ENCODE measurements at regions not wholly inside any gene's neighbourhood (a gene's known extent, or its start where the extent isn't known, plus 50 kb on each side); places are given as distances from the start of the nearest gene placed in this dataset.

DNA sequence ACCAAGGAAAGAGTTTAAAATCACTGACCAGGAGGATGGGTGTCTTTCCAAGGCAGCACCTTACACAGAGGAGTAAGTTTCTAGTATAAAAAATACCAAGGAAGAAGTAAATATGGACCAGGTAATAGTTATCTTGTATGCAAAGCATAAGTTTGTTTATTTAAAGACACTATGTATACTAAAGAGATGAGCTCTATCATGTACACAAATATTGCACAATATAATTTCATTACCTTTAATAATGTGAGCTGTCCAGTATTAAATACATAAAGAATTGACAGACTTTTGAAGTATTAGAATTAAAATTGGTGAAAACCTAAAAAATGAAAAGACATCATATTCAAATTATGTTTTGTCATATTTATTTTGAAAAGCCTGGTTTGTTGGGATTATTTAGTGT lies 322.0 kb upstream of the MIR17HG start:
- no peak overlapping the region for H3K27ac ChIP-seq (ENCODE audit: low read depth, low read length, severe bottlenecking)
- H3K36me3 ChIP-seq (ENCODE audit: control insufficient read depth, insufficient read depth, low read length) = no peaks in the 10 kb centered on the region
- no peak overlapping the region for H3K4me3 ChIP-seq (ENCODE audit: extremely low read depth, insufficient read depth, low read length, poor library complexity, severe bottlenecking)
- H3K4me1 ChIP-seq (ENCODE audit: control insufficient read depth, insufficient read depth, low read length, poor library complexity, severe bottlenecking) = no peaks in the 10 kb centered on the region
- H3K9me3 ChIP-seq (ENCODE audit: control insufficient read depth, low read length) = no peaks in the 10 kb centered on the region

DNA sequence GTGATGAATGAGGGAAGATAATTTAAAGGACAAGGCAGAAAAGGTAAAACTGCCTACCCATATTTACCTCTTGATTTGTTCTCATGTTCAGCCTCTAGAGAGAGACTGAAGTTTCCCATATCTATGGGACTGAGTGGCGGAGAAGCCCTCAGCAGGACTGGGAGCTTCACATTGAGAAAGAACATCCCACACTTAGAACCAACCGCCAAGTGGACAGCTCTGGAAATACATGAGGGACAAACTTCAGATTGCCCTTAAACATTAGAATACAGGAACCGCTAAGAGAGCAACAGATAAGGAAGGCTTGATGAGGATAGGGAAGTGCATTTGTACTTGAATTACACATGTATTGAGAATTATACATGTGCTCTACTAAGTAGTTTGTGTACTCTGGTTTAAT lies 316.0 kb upstream of the MIR17HG start:
- H3K27ac ChIP-seq (ENCODE audit: low read depth, low read length, severe bottlenecking) = no peak overlapping the region
- WGBS, 2 experiments (ENCODE audit: insufficient coverage in 2 of 2) = 100% methylated on average over 1 of the region's 3 CpGs; no CpG with 5 or more reads in 1 of the 2 experiments
- no peaks in the 10 kb centered on the region for H3K4me1 ChIP-seq (ENCODE audit: control insufficient read depth, insufficient read depth, low read length, poor library complexity, severe bottlenecking)
- no peak overlapping the region for H3K4me3 ChIP-seq (ENCODE audit: extremely low read depth, insufficient read depth, low read length, poor library complexity, severe bottlenecking)
- H3K9me3 ChIP-seq (ENCODE audit: control insufficient read depth, low read length) = no peaks in the 10 kb centered on the region
- no peaks in the 10 kb centered on the region for H3K36me3 ChIP-seq (ENCODE audit: control insufficient read depth, insufficient read depth, low read length)

- 91 to 100% methylated on average over 1 of the region's 1 CpG for WGBS, 2 experiments (ENCODE audit: insufficient coverage in 2 of 2)
- Histone ChIP-seq H3K27ac (ENCODE audit: low read depth, low read length, severe bottlenecking) (no peak overlapping the region), H3K36me3 (ENCODE audit: control insufficient read depth, insufficient read depth, low read length) (no peaks in the 10 kb centered on the region), H3K4me3 (ENCODE audit: extremely low read depth, insufficient read depth, low read length, poor library complexity, severe bottlenecking) (no peak overlapping the region), H3K9me3 (ENCODE audit: control insufficient read depth, low read length) (no peaks in the 10 kb centered on the region), H3K4me1 (ENCODE audit: control insufficient read depth, insufficient read depth, low read length, poor library complexity, severe bottlenecking) (no peaks in the 10 kb centered on the region)
These were observed 315.4 kb upstream of the MIR17HG start for GRCh38 chr13:91032104-91032503.

- WGBS, 2 experiments (ENCODE audit: insufficient coverage in 2 of 2) = 80 to 89% methylated on average over 2 to 3 of the region's 3 CpGs
These were observed 310.6 kb upstream of the MIR17HG start for GRCh38 chr13:91036886-91037285.

GRCh38 chr13:91042870-91043269 lies 304.6 kb upstream of the MIR17HG start:
- no peaks in the 10 kb centered on the region for H3K9me3 ChIP-seq (ENCODE audit: control insufficient read depth, low read length)
- no CpG with 5 or more reads among the region's 1 CpG for WGBS, 2 experiments (ENCODE audit: insufficient coverage in 2 of 2)
- H3K27ac ChIP-seq (ENCODE audit: low read depth, low read length, severe bottlenecking) = no peak overlapping the region
- H3K4me1 ChIP-seq (ENCODE audit: control insufficient read depth, insufficient read depth, low read length, poor library complexity, severe bottlenecking) = no peaks in the 10 kb centered on the region
- no peaks in the 10 kb centered on the region for H3K36me3 ChIP-seq (ENCODE audit: control insufficient read depth, insufficient read depth, low read length)
- H3K4me3 ChIP-seq (ENCODE audit: extremely low read depth, insufficient read depth, low read length, poor library complexity, severe bottlenecking) = no peak overlapping the region

More at GRCh38 chr13:91036886-91037285, 310.6 kb upstream of the MIR17HG start:
- H3K27ac ChIP-seq (ENCODE audit: low read depth, low read length, severe bottlenecking) = no peak overlapping the region
- H3K4me1 ChIP-seq (ENCODE audit: control insufficient read depth, insufficient read depth, low read length, poor library complexity, severe bottlenecking) = no peaks in the 10 kb centered on the region
- H3K4me3 ChIP-seq (ENCODE audit: extremely low read depth, insufficient read depth, low read length, poor library complexity, severe bottlenecking) = no peak overlapping the region
- no peaks in the 10 kb centered on the region for H3K36me3 ChIP-seq (ENCODE audit: control insufficient read depth, insufficient read depth, low read length)
- H3K9me3 ChIP-seq (ENCODE audit: control insufficient read depth, low read length) = no peaks in the 10 kb centered on the region

DNA sequence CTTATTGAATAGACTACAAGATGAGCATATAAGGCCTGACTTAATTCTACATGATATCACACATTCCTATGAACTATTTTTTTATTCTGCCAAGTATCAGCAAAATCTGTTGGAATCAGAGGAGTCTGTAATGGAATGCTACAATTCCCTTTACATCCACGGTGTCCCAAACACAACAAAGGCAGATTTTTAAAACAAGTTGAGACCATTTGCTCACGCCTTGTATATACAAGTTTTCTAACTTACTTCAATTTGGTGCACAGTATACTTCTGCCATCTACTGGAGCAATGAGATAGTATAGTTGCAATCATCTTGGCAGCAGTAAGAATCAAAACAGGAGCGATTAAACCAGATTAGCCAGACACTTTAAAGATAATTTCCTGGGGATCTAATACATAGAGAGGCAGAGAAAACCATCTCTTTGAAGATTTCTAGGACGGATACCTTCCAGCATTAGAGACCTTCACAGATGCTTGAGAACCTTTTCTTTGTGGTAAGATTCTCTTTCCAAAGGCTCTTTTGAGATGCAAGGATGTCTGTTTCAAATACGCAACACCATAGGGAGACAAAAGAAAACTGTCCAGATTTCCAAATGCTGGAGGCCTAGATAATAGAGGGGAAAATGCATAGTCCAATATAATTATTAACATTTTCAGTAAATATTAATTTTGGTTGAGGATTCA lies 302.0 kb upstream of the MIR17HG start:
- Histone ChIP-seq H3K27ac (ENCODE audit: low read depth, low read length, severe bottlenecking) (no peak overlapping the region), H3K36me3 (ENCODE audit: control insufficient read depth, insufficient read depth, low read length) (no peaks in the 10 kb centered on the region), H3K4me1 (ENCODE audit: control insufficient read depth, insufficient read depth, low read length, poor library complexity, severe bottlenecking) (no peaks in the 10 kb centered on the region), H3K4me3 (ENCODE audit: extremely low read depth, insufficient read depth, low read length, poor library complexity, severe bottlenecking) (no peak overlapping the region), H3K9me3 (ENCODE audit: control insufficient read depth, low read length) (no peaks in the 10 kb centered on the region)
- WGBS, 2 experiments (ENCODE audit: insufficient coverage in 2 of 2) = 80 to 82% methylated on average over 1 to 2 of the region's 5 CpGs

- Histone ChIP-seq H3K27ac (ENCODE audit: low read depth, low read length, severe bottlenecking) (no peak overlapping the region), H3K36me3 (ENCODE audit: control insufficient read depth, insufficient read depth, low read length) (no peaks in the 10 kb centered on the region), H3K4me1 (ENCODE audit: control insufficient read depth, insufficient read depth, low read length, poor library complexity, severe bottlenecking) (no peaks in the 10 kb centered on the region), H3K9me3 (ENCODE audit: control insufficient read depth, low read length) (no peaks in the 10 kb centered on the region), H3K4me3 (ENCODE audit: extremely low read depth, insufficient read depth, low read length, poor library complexity, severe bottlenecking) (no peak overlapping the region)
- 63 to 70% methylated on average over 2 of the region's 4 CpGs for WGBS, 2 experiments (ENCODE audit: insufficient coverage in 2 of 2)
These were observed 300.7 kb upstream of the MIR17HG start for GRCh38 chr13:91046715-91047327.

GRCh38 chr13:91050970-91051369 lies 296.5 kb upstream of the MIR17HG start:
- no peak overlapping the region for H3K27ac ChIP-seq (ENCODE audit: low read depth, low read length, severe bottlenecking)
- H3K4me3 ChIP-seq (ENCODE audit: extremely low read depth, insufficient read depth, low read length, poor library complexity, severe bottlenecking) = no peak overlapping the region
- 71% methylated on average over 1 of the region's 2 CpGs; no CpG with 5 or more reads in 1 of the 2 experiments for WGBS, 2 experiments (ENCODE audit: insufficient coverage in 2 of 2)
- H3K4me1 ChIP-seq (ENCODE audit: control insufficient read depth, insufficient read depth, low read length, poor library complexity, severe bottlenecking) = no peaks in the 10 kb centered on the region
- H3K9me3 ChIP-seq (ENCODE audit: control insufficient read depth, low read length) = no peaks in the 10 kb centered on the region
- no peaks in the 10 kb centered on the region for H3K36me3 ChIP-seq (ENCODE audit: control insufficient read depth, insufficient read depth, low read length)

- no peak overlapping the region for H3K4me3 ChIP-seq (ENCODE audit: extremely low read depth, insufficient read depth, low read length, poor library complexity, severe bottlenecking)
- no CpG with 5 or more reads among the region's 1 CpG for WGBS, 2 experiments (ENCODE audit: insufficient coverage in 2 of 2)
- no peaks in the 10 kb centered on the region for H3K36me3 ChIP-seq (ENCODE audit: control insufficient read depth, insufficient read depth, low read length)
- H3K4me1 ChIP-seq (ENCODE audit: control insufficient read depth, insufficient read depth, low read length, poor library complexity, severe bottlenecking) = no peaks in the 10 kb centered on the region
- no peak overlapping the region for H3K27ac ChIP-seq (ENCODE audit: low read depth, low read length, severe bottlenecking)
- no peaks in the 10 kb centered on the region for H3K9me3 ChIP-seq (ENCODE audit: control insufficient read depth, low read length)
These were observed 294.6 kb upstream of the MIR17HG start for GRCh38 chr13:91052876-91053275.

- WGBS, 2 experiments (ENCODE audit: insufficient coverage in 2 of 2) = no CpG with 5 or more reads among the region's 2 CpGs
- H3K36me3 ChIP-seq (ENCODE audit: control insufficient read depth, insufficient read depth, low read length) = no peaks in the 10 kb centered on the region
- H3K4me3 ChIP-seq (ENCODE audit: extremely low read depth, insufficient read depth, low read length, poor library complexity, severe bottlenecking) = no peak overlapping the region
- no peaks in the 10 kb centered on the region for H3K4me1 ChIP-seq (ENCODE audit: control insufficient read depth, insufficient read depth, low read length, poor library complexity, severe bottlenecking)
- H3K27ac ChIP-seq (ENCODE audit: low read depth, low read length, severe bottlenecking) = no peak overlapping the region
- no peaks in the 10 kb centered on the region for H3K9me3 ChIP-seq (ENCODE audit: control insufficient read depth, low read length)
These were observed 294.0 kb upstream of the MIR17HG start for GRCh38 chr13:91053318-91054065.

DNA sequence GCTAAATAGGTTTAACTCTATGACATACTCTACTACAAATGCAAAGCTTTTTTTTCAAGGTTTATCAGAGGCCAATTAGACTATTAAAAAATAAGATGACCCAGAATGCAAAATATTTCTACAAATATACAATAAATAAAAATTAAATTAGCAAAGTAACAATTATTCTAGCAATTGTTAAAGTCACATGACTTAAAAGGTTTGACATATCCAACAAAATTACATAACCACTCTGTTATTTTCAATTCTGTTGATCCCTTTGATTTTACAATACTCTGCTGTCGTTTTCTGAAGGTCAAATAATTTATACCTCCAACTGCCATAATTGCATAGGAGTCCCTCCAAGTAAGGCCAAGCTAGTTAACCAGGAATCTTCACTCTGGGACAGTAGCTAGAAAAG lies 292.6 kb upstream of the MIR17HG start:
- no peak overlapping the region for H3K27ac ChIP-seq (ENCODE audit: low read depth, low read length, severe bottlenecking)
- WGBS, 2 experiments (ENCODE audit: insufficient coverage in 2 of 2) = 100% methylated on average over 1 of the region's 1 CpG
- no peaks in the 10 kb centered on the region for H3K4me1 ChIP-seq (ENCODE audit: control insufficient read depth, insufficient read depth, low read length, poor library complexity, severe bottlenecking)
- H3K36me3 ChIP-seq (ENCODE audit: control insufficient read depth, insufficient read depth, low read length) = no peaks in the 10 kb centered on the region
- no peak overlapping the region for H3K4me3 ChIP-seq (ENCODE audit: extremely low read depth, insufficient read depth, low read length, poor library complexity, severe bottlenecking)
- no peaks in the 10 kb centered on the region for H3K9me3 ChIP-seq (ENCODE audit: control insufficient read depth, low read length)

Measured in mesodermal cell (in vitro differentiated cells).